ENCODE measurements at regions not wholly inside any gene's neighbourhood (a gene's known extent, or its start where the extent isn't known, plus 50 kb on each side); places are given as distances from the start of the nearest gene placed in this dataset.

DNA sequence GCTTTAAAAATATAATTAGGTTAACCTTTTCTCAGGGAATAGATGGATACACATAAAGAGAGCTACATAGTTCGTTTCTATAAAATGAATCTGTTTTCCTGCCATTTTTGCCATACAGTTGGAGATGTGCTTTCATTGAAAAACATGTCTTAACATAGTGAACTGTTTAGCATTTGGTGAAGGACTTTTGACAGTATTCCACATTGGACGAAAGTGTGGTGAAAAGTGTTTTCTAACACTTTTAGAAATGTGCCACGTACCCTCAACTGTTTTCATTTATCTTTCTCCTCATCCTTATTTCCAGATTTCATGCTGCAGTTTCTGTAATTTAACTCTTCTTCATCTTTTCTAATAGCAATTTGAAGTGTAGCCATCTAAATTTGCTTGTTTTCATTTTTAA is 249.1 kb upstream of the MTNR1B start:
- intact Hi-C loops (cut with DNase I) = loop anchor here in 1 of 2 donors (10.0 kb wide), 1 partner anchor 56 kb away; no protein-coding TSS in a partner anchor
- 75 to 86% methylated on average over 3 of the region's 3 CpGs for WGBS, 2 donors
- ATAC-seq (ENCODE audit: low FRiP score) (no peak), DNase-seq (no peak)
- H3K9me3 ChIP-seq (ENCODE audit: control insufficient read depth, low read length) = no peaks in the 10 kb centered on the region
- no peak overlapping the region for H3K27ac ChIP-seq (ENCODE audit: low read depth in 1 of 2, low read length in 2 of 2)
- no peaks in the 10 kb centered on the region for H3K27me3 ChIP-seq (ENCODE audit: control insufficient read depth in 1 of 2, insufficient read depth in 2 of 2, low read length in 1 of 2)
- H3K36me3 ChIP-seq (ENCODE audit: control insufficient read depth in 1 of 2, insufficient read depth in 2 of 2, low read length in 1 of 2) = no peaks in the 10 kb centered on the region
- no peaks in the 10 kb centered on the region for H3K4me1 ChIP-seq (ENCODE audit: control insufficient read depth in 1 of 2, insufficient read depth in 2 of 2, low read length in 2 of 2)
- no peak overlapping the region for H3K4me3 ChIP-seq (ENCODE audit: low read length in 2 of 2)

GRCh38 chr11:92725352-92725751 is 244.1 kb upstream of the MTNR1B start:
- no peak overlapping the region for H3K27ac ChIP-seq (ENCODE audit: low read depth in 1 of 2, low read length in 2 of 2)
- intact Hi-C loops (cut with DNase I) = loop anchor here in 1 of 2 donors (10.0 kb wide), 1 partner anchor 61 kb away; no protein-coding TSS in a partner anchor
- whole genome bisulfite sequencing, 2 donors = 98 to 100% methylated on average over 1 of the region's 1 CpG

DNA sequence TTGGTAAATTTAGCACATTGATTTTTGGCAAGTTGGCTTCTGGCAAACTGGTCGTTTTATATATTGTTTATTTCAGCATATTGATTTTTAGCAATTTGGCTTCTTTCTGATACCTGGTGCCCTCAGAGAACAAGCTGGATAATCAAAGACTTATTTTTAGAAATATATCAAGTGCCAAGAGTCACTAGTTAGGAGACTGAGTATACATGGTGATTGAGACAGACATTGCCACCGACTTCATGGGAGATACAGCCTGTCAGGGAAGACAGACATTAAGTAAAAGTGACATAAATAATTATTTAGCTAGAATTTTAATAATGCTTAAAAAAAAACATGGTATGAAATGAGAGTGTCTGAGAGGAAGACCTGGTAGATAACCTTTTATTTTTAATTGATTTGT is 242.3 kb upstream of the MTNR1B start:
- no peaks in the 10 kb centered on the region for H3K9me3 ChIP-seq (ENCODE audit: control insufficient read depth, low read length)
- H3K27me3 ChIP-seq (ENCODE audit: control insufficient read depth in 1 of 2, insufficient read depth in 2 of 2, low read length in 1 of 2) = no peaks in the 10 kb centered on the region
- WGBS, 2 donors = 64 to 72% methylated on average over 2 of the region's 2 CpGs
- ATAC-seq (ENCODE audit: low FRiP score) = no peak
- H3K27ac ChIP-seq (ENCODE audit: low read depth in 1 of 2, low read length in 2 of 2) = no peak overlapping the region
- H3K4me3 ChIP-seq (ENCODE audit: low read length in 2 of 2) = no peak overlapping the region
- no peaks in the 10 kb centered on the region for H3K4me1 ChIP-seq (ENCODE audit: control insufficient read depth in 1 of 2, insufficient read depth in 2 of 2, low read length in 2 of 2)
- DNase-seq = no peak
- no peaks in the 10 kb centered on the region for H3K36me3 ChIP-seq (ENCODE audit: control insufficient read depth in 1 of 2, insufficient read depth in 2 of 2, low read length in 1 of 2)
- intact Hi-C loops (cut with DNase I) = loop anchor here in 1 of 2 donors (10.0 kb wide), 1 partner anchor 62 kb away; no protein-coding TSS in a partner anchor

More at GRCh38 chr11:92725352-92725751, 244.1 kb upstream of the MTNR1B start:
- H3K4me1 ChIP-seq (ENCODE audit: control insufficient read depth in 1 of 2, insufficient read depth in 2 of 2, low read length in 2 of 2) = no peaks in the 10 kb centered on the region
- no peak for DNase-seq
- H3K27me3 ChIP-seq (ENCODE audit: control insufficient read depth in 1 of 2, insufficient read depth in 2 of 2, low read length in 1 of 2) = no peaks in the 10 kb centered on the region
- ATAC-seq (ENCODE audit: low FRiP score) = no peak
- no peaks in the 10 kb centered on the region for H3K36me3 ChIP-seq (ENCODE audit: control insufficient read depth in 1 of 2, insufficient read depth in 2 of 2, low read length in 1 of 2)
- H3K9me3 ChIP-seq (ENCODE audit: control insufficient read depth, low read length) = no peaks in the 10 kb centered on the region
- H3K4me3 ChIP-seq (ENCODE audit: low read length in 2 of 2) = no peak overlapping the region

DNA sequence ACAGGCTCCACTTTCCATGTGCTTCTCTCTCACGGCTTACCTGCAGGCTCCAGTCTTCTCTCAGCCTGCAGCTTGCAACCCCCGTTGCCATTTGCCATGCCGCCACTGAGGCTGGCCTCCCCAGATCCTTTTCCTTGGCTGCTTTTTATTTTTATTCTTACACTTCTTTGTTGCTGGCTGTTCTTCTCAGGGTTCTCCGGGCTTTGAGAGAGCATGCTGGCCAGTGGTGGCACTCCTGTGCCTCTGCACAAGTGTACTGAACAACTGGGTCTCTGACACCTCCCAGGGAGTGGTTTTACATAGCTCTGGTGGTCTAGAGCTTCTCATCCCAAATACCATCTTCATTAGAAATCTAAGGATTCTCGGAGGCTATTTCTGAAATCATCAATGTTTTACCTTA is 241.7 kb upstream of the MTNR1B start:
- Histone ChIP-seq H3K4me1 (ENCODE audit: control insufficient read depth in 1 of 2, insufficient read depth in 2 of 2, low read length in 2 of 2) (no peaks in the 10 kb centered on the region), H3K9me3 (ENCODE audit: control insufficient read depth, low read length) (no peaks in the 10 kb centered on the region), H3K36me3 (ENCODE audit: control insufficient read depth in 1 of 2, insufficient read depth in 2 of 2, low read length in 1 of 2) (no peaks in the 10 kb centered on the region), H3K27ac (ENCODE audit: low read depth in 1 of 2, low read length in 2 of 2) (no peak overlapping the region), H3K4me3 (ENCODE audit: low read length in 2 of 2) (no peak overlapping the region), H3K27me3 (ENCODE audit: control insufficient read depth in 1 of 2, insufficient read depth in 2 of 2, low read length in 1 of 2) (no peaks in the 10 kb centered on the region)
- ATAC-seq (ENCODE audit: low FRiP score) (no peak), DNase-seq (no peak)
- WGBS, 2 donors = 91 to 93% methylated on average over 5 of the region's 5 CpGs
- intact Hi-C loops (cut with DNase I) = loop anchor here in 1 of 2 donors (10.0 kb wide), 1 partner anchor 63 kb away; no protein-coding TSS in a partner anchor

DNA sequence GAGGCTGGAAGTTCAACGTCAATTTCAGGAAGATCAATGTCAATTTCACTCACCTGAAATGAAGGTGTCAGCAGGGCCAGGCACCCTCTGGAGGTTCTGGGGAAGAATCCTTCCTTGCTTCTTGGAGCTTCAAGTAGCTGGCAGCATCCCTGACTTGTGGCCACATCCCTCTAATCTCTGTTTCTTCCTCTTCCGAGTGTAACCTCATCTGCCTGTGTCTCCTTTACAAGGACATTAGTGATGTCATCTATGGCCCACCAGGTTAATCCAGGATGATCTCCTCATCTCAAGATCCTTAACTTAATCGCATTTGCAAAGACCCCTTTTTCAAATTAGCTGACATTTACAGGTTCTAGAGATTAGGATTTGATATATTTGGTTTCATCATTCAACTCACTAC is 240.8 kb upstream of the MTNR1B start:
- H3K27me3 ChIP-seq (ENCODE audit: control insufficient read depth in 1 of 2, insufficient read depth in 2 of 2, low read length in 1 of 2) = no peaks in the 10 kb centered on the region
- no peak for DNase-seq

GRCh38 chr11:92735039-92735438 is 234.4 kb upstream of the MTNR1B start:
- DNase-seq = no peak
- Histone ChIP-seq H3K27ac (ENCODE audit: low read depth in 1 of 2, low read length in 2 of 2) (no peak overlapping the region), H3K4me1 (ENCODE audit: control insufficient read depth in 1 of 2, insufficient read depth in 2 of 2, low read length in 2 of 2) (no peaks in the 10 kb centered on the region), H3K36me3 (ENCODE audit: control insufficient read depth in 1 of 2, insufficient read depth in 2 of 2, low read length in 1 of 2) (no peaks in the 10 kb centered on the region), H3K9me3 (ENCODE audit: control insufficient read depth, low read length) (no peaks in the 10 kb centered on the region), H3K4me3 (ENCODE audit: low read length in 2 of 2) (no peak overlapping the region), H3K27me3 (ENCODE audit: control insufficient read depth in 1 of 2, insufficient read depth in 2 of 2, low read length in 1 of 2) (no peaks in the 10 kb centered on the region)
- intact Hi-C loops (cut with DNase I) = no loop called here
- WGBS, 2 donors = 86 to 88% methylated on average over 1 of the region's 1 CpG
- no peak for ATAC-seq (ENCODE audit: low FRiP score)

More for the DNA sequence above, 240.8 kb upstream of the MTNR1B start:
- no peaks in the 10 kb centered on the region for H3K9me3 ChIP-seq (ENCODE audit: control insufficient read depth, low read length)
- ATAC-seq (ENCODE audit: low FRiP score) = no peak
- no peaks in the 10 kb centered on the region for H3K4me1 ChIP-seq (ENCODE audit: control insufficient read depth in 1 of 2, insufficient read depth in 2 of 2, low read length in 2 of 2)
- H3K4me3 ChIP-seq (ENCODE audit: low read length in 2 of 2) = no peak overlapping the region
- no peaks in the 10 kb centered on the region for H3K36me3 ChIP-seq (ENCODE audit: control insufficient read depth in 1 of 2, insufficient read depth in 2 of 2, low read length in 1 of 2)
- H3K27ac ChIP-seq (ENCODE audit: low read depth in 1 of 2, low read length in 2 of 2) = no peak overlapping the region
- 87 to 90% methylated on average over 3 of the region's 3 CpGs for whole genome bisulfite sequencing, 2 donors
- intact Hi-C loops (cut with DNase I) = loop anchor here in 1 of 2 donors (10.0 kb wide), 1 partner anchor 64 kb away; no protein-coding TSS in a partner anchor

- intact Hi-C loops (cut with DNase I) = no loop called here
- no peak for ATAC-seq (ENCODE audit: low FRiP score)
- WGBS, 2 donors = 98% methylated on average over 4 of the region's 4 CpGs
- Histone ChIP-seq H3K36me3 (ENCODE audit: control insufficient read depth in 1 of 2, insufficient read depth in 2 of 2, low read length in 1 of 2) (no peaks in the 10 kb centered on the region), H3K27ac (ENCODE audit: low read depth in 1 of 2, low read length in 2 of 2) (no peak overlapping the region), H3K27me3 (ENCODE audit: control insufficient read depth in 1 of 2, insufficient read depth in 2 of 2, low read length in 1 of 2) (no peaks in the 10 kb centered on the region), H3K4me3 (ENCODE audit: low read length in 2 of 2) (no peak overlapping the region), H3K4me1 (ENCODE audit: control insufficient read depth in 1 of 2, insufficient read depth in 2 of 2, low read length in 2 of 2) (no peaks in the 10 kb centered on the region), H3K9me3 (ENCODE audit: control insufficient read depth, low read length) (no peaks in the 10 kb centered on the region)
- no peak for DNase-seq
Observed at GRCh38 chr11:92738276-92738675, 231.2 kb upstream of the MTNR1B start.

DNA sequence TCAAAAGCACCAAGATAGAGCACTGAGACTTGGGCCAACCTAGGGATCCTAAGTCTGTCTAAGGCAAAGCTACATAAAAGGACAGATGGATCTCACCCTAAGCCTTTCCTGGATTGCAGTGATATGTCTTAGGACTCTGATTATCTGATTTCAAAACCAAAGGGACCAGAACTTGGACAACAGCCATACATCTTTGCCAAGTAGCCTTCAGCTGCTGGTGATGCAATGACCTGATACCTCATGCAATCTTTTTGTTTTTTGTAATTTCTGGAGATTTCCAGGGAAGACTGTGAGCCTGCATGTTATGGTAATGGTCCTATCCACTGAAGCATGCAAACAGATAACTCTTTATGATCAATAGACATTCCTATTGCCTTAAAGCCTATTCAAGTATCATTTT is 230.4 kb upstream of the MTNR1B start:
- DNase-seq (no peak), ATAC-seq (ENCODE audit: low FRiP score) (no peak)
- no peaks in the 10 kb centered on the region for H3K36me3 ChIP-seq (ENCODE audit: control insufficient read depth in 1 of 2, insufficient read depth in 2 of 2, low read length in 1 of 2)
- H3K27ac ChIP-seq (ENCODE audit: low read depth in 1 of 2, low read length in 2 of 2) = no peak overlapping the region
- intact Hi-C loops (cut with DNase I) = no loop called here
- H3K9me3 ChIP-seq (ENCODE audit: control insufficient read depth, low read length) = no peaks in the 10 kb centered on the region
- no peak overlapping the region for H3K4me3 ChIP-seq (ENCODE audit: low read length in 2 of 2)
- H3K4me1 ChIP-seq (ENCODE audit: control insufficient read depth in 1 of 2, insufficient read depth in 2 of 2, low read length in 2 of 2) = no peaks in the 10 kb centered on the region
- H3K27me3 ChIP-seq (ENCODE audit: control insufficient read depth in 1 of 2, insufficient read depth in 2 of 2, low read length in 1 of 2) = no peaks in the 10 kb centered on the region

- H3K9me3 ChIP-seq (ENCODE audit: control insufficient read depth, low read length) = no peaks in the 10 kb centered on the region
- H3K36me3 ChIP-seq (ENCODE audit: control insufficient read depth in 1 of 2, insufficient read depth in 2 of 2, low read length in 1 of 2) = no peaks in the 10 kb centered on the region
- no peaks in the 10 kb centered on the region for H3K4me1 ChIP-seq (ENCODE audit: control insufficient read depth in 1 of 2, insufficient read depth in 2 of 2, low read length in 2 of 2)
- no peak overlapping the region for H3K4me3 ChIP-seq (ENCODE audit: low read length in 2 of 2)
- no peaks in the 10 kb centered on the region for H3K27me3 ChIP-seq (ENCODE audit: control insufficient read depth in 1 of 2, insufficient read depth in 2 of 2, low read length in 1 of 2)
- H3K27ac ChIP-seq (ENCODE audit: low read depth in 1 of 2, low read length in 2 of 2) = no peak overlapping the region
- DNase-seq (no peak), ATAC-seq (ENCODE audit: low FRiP score) (no peak)
- 63 to 77% methylated on average over 2 of the region's 2 CpGs for WGBS, 2 donors
- intact Hi-C loops (cut with DNase I) = no loop called here
Observed at GRCh38 chr11:92739491-92739890, 230.0 kb upstream of the MTNR1B start.
